A673 (cell line): ENCODE measurements at regions not wholly inside any gene's neighbourhood (a gene's known extent, or its start where the extent isn't known, plus 50 kb on each side); places are given as distances from the start of the nearest gene placed in this dataset.

ENCODE experiments used
- CTCF ChIP-seq: fragments of 300-800, 200-600 bp; sonication (generic); conservative IDR thresholded peaks from 2 replicates; pipeline ENCODE4 v1.5.1; 2017; ENCODE audit warnings: low read depth, mild to moderate bottlenecking, antibody characterized with exemption, low read length, moderate library complexity, mixed read lengths
- EZH2 ChIP-seq: fragments of 200-600 bp; sonication (generic); IDR thresholded peaks from 2 replicates; pipeline ENCODE4 v1.6.1; 2017; ENCODE audit warnings: borderline replicate concordance, low read depth, mild to moderate bottlenecking, mixed read lengths, antibody characterized with exemption, low read length; ENCODE audit not compliant: poor library complexity, severe bottlenecking

GRCh38 chr10:16280595-16280994 is 156.2 kb upstream of the PTER start:
- TF ChIP-seq EZH2: no peak
- TF ChIP-seq CTCF: no peak
